Natural killer cell treated with Interleukin-12 subunit alpha and Interleukin-12 subunit beta and Interleukin-15 and Interleukin-18, amount 100 ng/mL, for 72 hours (primary cell): ENCODE measurements at regions not wholly inside any gene's neighbourhood (a gene's known extent, or its start where the extent isn't known, plus 50 kb on each side); places are given as distances from the start of the nearest gene placed in this dataset.
A peak's percentile ranks its signal among the peaks of the same experiment; 100 is the strongest.
"Not testable (repeated sequence)": the region's sequence is repeated elsewhere in the genome, so short reads cannot be mapped to it uniquely, and the experiment has no call there.

Experiments
- ATAC-seq, 2 donors: fragments of 150-1000 bp; cut with Tn5 transposase in 1 of 2; sonication (Bioruptor Pico), chemical (Tn5 transposase) in 1 of 2; 2 replicates each; pipeline ENCODE4 v1.10.0; 2021
- DNase-seq: peaks from one replicate; pipeline ENCODE4 v3.0.0; 2022; ENCODE audit warnings: low spot score
- H3K27ac Mint-ChIP-seq, 2 donors: 1 replicate in 1 of 2; 2 replicates in 1 of 2; pipeline ENCODE4 v1.8.0; 2022; ENCODE audit warnings: mixed read lengths in 2 of 2, mild to moderate bottlenecking in 1 of 2, moderate library complexity in 1 of 2
- H3K27me3 Mint-ChIP-seq, 2 donors: 1 replicate in 1 of 2; 2 replicates in 1 of 2; pipeline ENCODE4 v1.8.0; 2022; ENCODE audit warnings: mixed read lengths in 2 of 2
- H3K36me3 Mint-ChIP-seq: one replicate; pipeline ENCODE4 v1.8.0; 2022; ENCODE audit warnings: mixed read lengths
- H3K4me1 Mint-ChIP-seq, 2 donors: 1 replicate in 1 of 2; 2 replicates in 1 of 2; pipeline ENCODE4 v1.8.0; 2022; ENCODE audit warnings: low read depth in 2 of 2, mixed read lengths in 2 of 2, mild to moderate bottlenecking in 1 of 2
- H3K4me3 Mint-ChIP-seq: one replicate; pipeline ENCODE4 v1.8.0; 2022; ENCODE audit warnings: mixed read lengths
- H3K9me3 Mint-ChIP-seq: 2 replicates; pipeline ENCODE4 v1.8.0; 2022; ENCODE audit warnings: mixed read lengths

- Mint-ChIP-seq H3K27me3 (peaks cover 0 to 2% of the 10 kb centered on the region in 2 donors), H3K27ac (no peak overlapping the region)
Measured at GRCh38 chrX:115702982-115703381, 142.0 kb downstream of the PLS3 start.

GRCh38 chrX:115709039-115709438, 148.1 kb downstream of the PLS3 start:
- H3K4me1 Mint-ChIP-seq, result no peaks in the 10 kb centered on the region
- no peak overlapping the region for H3K4me3 Mint-ChIP-seq
- H3K9me3 Mint-ChIP-seq, result no peaks in the 10 kb centered on the region
- ATAC-seq, result no peak
- H3K27ac Mint-ChIP-seq, result no peak overlapping the region
- H3K27me3 Mint-ChIP-seq, result peaks cover 0 to 5% of the 10 kb centered on the region in 2 donors
- no peak for DNase-seq
- H3K36me3 Mint-ChIP-seq, result no peaks in the 10 kb centered on the region

More at GRCh38 chrX:115702982-115703381, 142.0 kb downstream of the PLS3 start:
- Mint-ChIP-seq H3K4me1 (no peaks in the 10 kb centered on the region), H3K4me3 (no peak overlapping the region), H3K36me3 (no peaks in the 10 kb centered on the region), H3K9me3 (no peaks in the 10 kb centered on the region)
- ATAC-seq (no peak), DNase-seq (no peak)

GRCh38 chrX:115712484-115712883, 151.5 kb downstream of the PLS3 start:
- Mint-ChIP-seq H3K9me3 (no peaks in the 10 kb centered on the region), H3K27ac (no peak overlapping the region), H3K36me3 (no peaks in the 10 kb centered on the region), H3K4me1 (no peaks in the 10 kb centered on the region), H3K4me3 (no peak overlapping the region), H3K27me3 (peaks cover 0 to 8% of the 10 kb centered on the region in 2 donors)
- ATAC-seq (no peak), DNase-seq (no peak)

- no peak for DNase-seq
- no peaks in the 10 kb centered on the region for H3K36me3 Mint-ChIP-seq
- no peaks in the 10 kb centered on the region for H3K9me3 Mint-ChIP-seq
Measured at GRCh38 chrX:115713460-115713859, 152.5 kb downstream of the PLS3 start.

GRCh38 chrX:115719171-115719570, 158.2 kb downstream of the PLS3 start:
- ATAC-seq, result no peak
- H3K27me3 Mint-ChIP-seq, result peaks cover 0 to 7% of the 10 kb centered on the region in 2 donors
- no peaks in the 10 kb centered on the region for H3K9me3 Mint-ChIP-seq
- H3K36me3 Mint-ChIP-seq, result no peaks in the 10 kb centered on the region
- no peak for DNase-seq
- H3K4me1 Mint-ChIP-seq, result no peaks in the 10 kb centered on the region
- H3K4me3 Mint-ChIP-seq, result no peak overlapping the region
- no peak overlapping the region for H3K27ac Mint-ChIP-seq

More at GRCh38 chrX:115713460-115713859, 152.5 kb downstream of the PLS3 start:
- no peak overlapping the region for H3K4me3 Mint-ChIP-seq
- no peaks in the 10 kb centered on the region for H3K4me1 Mint-ChIP-seq
- no peak overlapping the region for H3K27ac Mint-ChIP-seq
- H3K27me3 Mint-ChIP-seq, result peaks cover 0 to 7% of the 10 kb centered on the region in 2 donors
- no peak for ATAC-seq

- not testable (repeated sequence) for ATAC-seq, DNase-seq, H3K27ac Mint-ChIP-seq, H3K27me3 Mint-ChIP-seq, H3K4me1 Mint-ChIP-seq, H3K36me3 Mint-ChIP-seq, H3K9me3 Mint-ChIP-seq, H3K4me3 Mint-ChIP-seq
Measured at GRCh38 chrX:115722724-115723433, 161.9 kb downstream of the PLS3 start.

GRCh38 chrX:115725370-115725769, 164.4 kb downstream of the PLS3 start:
- H3K27ac Mint-ChIP-seq, H3K27me3 Mint-ChIP-seq, ATAC-seq, DNase-seq, H3K9me3 Mint-ChIP-seq, H3K4me3 Mint-ChIP-seq, H3K36me3 Mint-ChIP-seq, H3K4me1 Mint-ChIP-seq: not testable (repeated sequence)

GRCh38 chrX:115727792-115728732, 167.1 kb downstream of the PLS3 start:
- H3K9me3 Mint-ChIP-seq, H3K27me3 Mint-ChIP-seq, H3K27ac Mint-ChIP-seq, H3K4me3 Mint-ChIP-seq, H3K4me1 Mint-ChIP-seq, H3K36me3 Mint-ChIP-seq, DNase-seq: not testable (repeated sequence)
- ATAC-seq, result peak in 1 of 2 donors; percentile 65

- H3K4me1 Mint-ChIP-seq, DNase-seq, H3K9me3 Mint-ChIP-seq, H3K27me3 Mint-ChIP-seq, H3K27ac Mint-ChIP-seq, ATAC-seq, H3K36me3 Mint-ChIP-seq, H3K4me3 Mint-ChIP-seq: not testable (repeated sequence)
Measured at GRCh38 chrX:115732530-115732929, 171.6 kb downstream of the PLS3 start.

- ATAC-seq, H3K27ac Mint-ChIP-seq, H3K4me1 Mint-ChIP-seq, H3K9me3 Mint-ChIP-seq, H3K27me3 Mint-ChIP-seq, H3K4me3 Mint-ChIP-seq, DNase-seq, H3K36me3 Mint-ChIP-seq: not testable (repeated sequence)
Measured at GRCh38 chrX:115735269-115735668, 174.3 kb downstream of the PLS3 start.
